ENCODE measurements at regions not wholly inside any gene's neighbourhood (a gene's known extent, or its start where the extent isn't known, plus 50 kb on each side); places are given as distances from the start of the nearest gene placed in this dataset.

DNA sequence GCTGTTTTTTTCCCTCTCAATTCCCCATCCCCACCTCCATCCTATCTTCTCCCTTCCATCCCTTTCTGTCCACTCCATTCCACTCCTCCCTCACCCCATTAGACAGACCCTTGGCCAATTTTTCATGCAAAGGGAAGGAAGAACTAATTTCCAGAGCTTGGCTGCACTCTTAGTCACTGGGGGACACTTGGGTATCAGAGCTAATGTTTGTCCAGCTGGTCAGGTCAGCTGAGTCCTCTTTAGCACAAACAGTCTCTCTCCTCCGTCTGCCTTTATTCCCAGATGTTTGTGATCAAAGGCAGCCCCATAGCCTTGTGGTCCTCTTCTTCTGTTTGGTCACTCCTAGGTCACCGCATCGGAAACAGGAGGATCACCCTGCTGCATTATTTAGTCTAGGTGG, 148.5 kb downstream of the NMUR2 start:
- TF ChIP-seq POLR2A (IDR thresholded peaks at IDR 0.05; ENCODE audit: low read length) = no peak
- no peak for TF ChIP-seq GATA1 (IDR thresholded peaks at IDR 0.05; ENCODE audit: low read depth, low read length)

DNA sequence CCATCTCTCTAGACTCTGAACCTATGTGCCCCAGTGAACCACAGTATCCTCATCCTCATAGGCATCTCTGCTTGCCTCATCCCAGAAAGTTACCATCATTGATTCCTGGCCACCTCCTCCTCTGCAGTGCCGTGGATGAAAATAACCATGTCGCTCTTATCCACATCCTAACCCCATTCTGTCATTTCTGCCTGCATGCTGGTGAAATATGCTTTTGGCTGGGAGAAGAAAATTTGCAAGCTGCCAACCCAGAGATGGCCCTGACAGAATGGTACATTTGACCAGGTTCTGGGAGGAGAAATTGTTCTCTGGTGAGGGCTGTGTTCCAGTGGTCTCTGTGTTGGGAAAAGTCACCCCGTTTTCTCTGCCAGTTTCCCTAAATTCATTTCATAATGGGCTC, 149.7 kb downstream of the NMUR2 start:
- DNase-seq = no peak
- TF ChIP-seq GATA1 (IDR thresholded peaks at IDR 0.05; ENCODE audit: low read depth, low read length) (no peak), POLR2A (IDR thresholded peaks at IDR 0.05; ENCODE audit: low read length) (no peak)

More for the DNA sequence above, 148.5 kb downstream of the NMUR2 start:
- DNase-seq = no peak

DNA sequence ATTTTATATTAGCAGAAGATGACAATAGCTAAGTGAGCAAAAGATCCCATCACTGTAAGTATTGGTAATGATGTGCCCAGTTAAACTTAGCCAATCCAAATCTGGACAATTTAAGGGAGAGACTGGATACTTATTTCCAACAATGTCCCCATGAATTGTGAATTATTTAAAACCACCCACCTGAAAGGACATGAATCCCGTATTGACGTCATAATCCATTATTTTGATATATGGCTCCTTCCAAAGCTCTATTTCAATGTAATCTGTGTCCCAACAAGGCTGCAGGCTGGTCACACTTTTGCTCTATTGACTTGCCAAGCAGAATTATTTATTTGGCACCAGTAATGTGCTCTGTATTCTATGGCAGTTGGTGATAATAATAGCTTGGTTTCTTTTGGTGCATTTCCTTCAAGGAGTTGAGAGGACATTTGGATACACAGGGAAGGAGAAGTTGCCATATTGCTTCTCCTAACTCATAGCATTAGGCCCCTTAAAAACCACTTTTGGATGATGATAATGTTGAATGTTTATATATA, 157.2 kb downstream of the NMUR2 start:
- TF ChIP-seq POLR2A (IDR thresholded peaks at IDR 0.05; ENCODE audit: low read length) = no peak
- TF ChIP-seq GATA1 (IDR thresholded peaks at IDR 0.05; ENCODE audit: low read depth, low read length) = no peak

DNA sequence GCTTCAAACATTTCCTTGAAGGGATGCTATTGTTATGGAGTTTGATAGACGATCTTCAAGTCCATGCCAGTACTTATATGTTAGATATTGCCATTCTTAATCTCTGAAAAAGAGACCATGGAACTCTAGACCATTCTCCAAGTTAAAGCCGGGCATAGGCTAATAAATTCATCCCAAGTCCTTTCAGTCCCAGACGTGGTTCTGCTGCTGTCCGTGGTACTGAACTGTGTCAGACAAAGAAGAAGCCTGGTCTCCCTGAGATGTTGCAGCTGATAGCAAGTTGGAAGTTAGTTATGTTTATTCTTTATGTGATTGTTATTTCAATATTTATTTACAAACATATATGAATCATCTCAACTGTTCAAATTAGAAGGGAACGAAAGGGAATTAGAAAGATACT, 158.7 kb downstream of the NMUR2 start:
- TF ChIP-seq POLR2A (IDR thresholded peaks at IDR 0.05; ENCODE audit: low read length) (no peak), GATA1 (IDR thresholded peaks at IDR 0.05; ENCODE audit: low read depth, low read length) (no peak)
- peak in 1 of 2 experiments; percentile 11 for DNase-seq

More for the DNA sequence above, 157.2 kb downstream of the NMUR2 start:
- no peak for DNase-seq

DNA sequence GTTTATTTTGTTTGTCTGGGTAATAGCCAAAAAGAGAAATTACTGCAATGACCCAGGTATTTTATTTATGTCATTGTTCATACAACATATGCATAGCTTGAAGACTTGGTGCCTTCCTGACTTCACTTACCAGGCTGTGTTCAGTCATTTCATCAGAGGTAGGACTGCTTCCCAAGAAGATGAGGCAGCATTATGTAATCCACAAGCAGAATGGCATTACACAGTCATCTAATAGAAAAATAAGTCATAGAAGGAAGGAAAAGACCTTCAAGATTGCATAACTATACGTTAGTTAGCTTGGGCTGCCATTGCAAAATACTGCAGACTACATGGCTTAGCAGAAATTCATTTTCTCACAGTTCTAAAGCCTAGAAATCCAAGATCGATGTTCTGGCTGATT, 167.5 kb downstream of the NMUR2 start:
- no peak for DNase-seq
- TF ChIP-seq POLR2A (IDR thresholded peaks at IDR 0.05; ENCODE audit: low read length) = no peak
- TF ChIP-seq GATA1 (IDR thresholded peaks at IDR 0.05; ENCODE audit: low read depth, low read length) = no peak

DNA sequence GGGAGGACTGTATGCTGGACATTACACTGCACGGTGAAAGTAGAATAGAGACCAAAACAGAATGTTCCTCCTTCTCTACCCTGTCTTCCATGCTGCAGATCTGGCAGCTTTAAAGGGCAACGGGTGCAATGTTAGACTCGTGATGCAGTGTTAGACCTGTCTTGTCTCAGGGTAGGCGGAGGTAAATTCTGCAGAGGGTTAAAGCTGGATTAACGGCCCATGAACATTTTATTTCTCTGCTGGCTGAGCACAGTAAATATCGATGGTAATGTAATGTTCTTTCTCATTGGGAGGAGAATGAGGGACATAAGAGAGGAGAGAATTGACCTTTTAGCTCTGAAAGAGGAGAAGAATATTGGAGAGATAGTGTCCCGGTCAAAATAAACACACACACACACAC, 178.9 kb downstream of the NMUR2 start:
- no peak for TF ChIP-seq POLR2A (IDR thresholded peaks at IDR 0.05; ENCODE audit: low read length)
- no peak for TF ChIP-seq GATA1 (IDR thresholded peaks at IDR 0.05; ENCODE audit: low read depth, low read length)

DNA sequence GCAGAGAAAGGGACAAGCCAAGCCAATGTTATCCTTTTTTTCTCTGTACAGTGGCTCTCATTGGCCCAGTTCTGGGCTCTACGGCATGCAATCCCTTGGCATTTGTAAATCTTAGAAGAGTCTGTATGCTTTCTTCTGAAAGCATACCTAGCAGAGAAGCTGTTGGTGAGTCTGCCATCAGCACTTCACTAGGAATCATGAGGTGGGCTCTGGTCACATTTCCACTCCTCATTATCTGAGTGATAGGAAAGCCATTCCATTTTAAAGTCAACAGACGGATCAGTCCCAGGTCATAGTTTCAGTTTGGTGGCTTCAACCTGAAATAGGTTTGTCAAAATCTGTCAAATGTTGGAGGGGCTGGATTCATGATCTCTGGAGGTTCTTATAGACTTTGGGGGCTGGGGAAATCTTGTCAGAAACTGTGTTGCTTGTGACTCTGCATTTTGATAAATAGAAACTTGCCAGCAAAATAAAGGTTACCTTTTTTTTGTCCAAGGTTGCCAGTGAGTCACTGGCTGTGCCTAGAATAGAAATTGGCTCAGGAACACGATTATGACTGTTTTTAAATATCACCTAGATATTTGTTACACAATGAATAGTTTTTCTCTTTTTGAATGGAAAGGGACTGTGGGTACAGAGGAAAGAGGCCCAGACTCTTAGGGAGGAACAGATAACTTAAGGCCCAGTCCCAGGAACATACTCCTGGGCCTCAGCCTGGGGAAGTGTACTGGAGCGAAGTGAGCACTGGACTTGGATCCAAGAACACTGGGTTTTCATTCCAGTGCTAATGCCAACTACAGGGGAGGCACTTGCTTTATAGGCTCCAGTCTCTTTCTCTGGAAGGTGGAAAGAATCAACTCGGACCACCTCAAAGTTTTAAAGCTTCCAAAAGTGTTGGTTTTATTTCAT, 183.1 kb downstream of the NMUR2 start:
- DNase-seq = no peak
- TF ChIP-seq POLR2A (IDR thresholded peaks at IDR 0.05; ENCODE audit: low read length) (no peak), GATA1 (IDR thresholded peaks at IDR 0.05; ENCODE audit: low read depth, low read length) (no peak)

More for the DNA sequence above, 178.9 kb downstream of the NMUR2 start:
- DNase-seq = no peak

DNA sequence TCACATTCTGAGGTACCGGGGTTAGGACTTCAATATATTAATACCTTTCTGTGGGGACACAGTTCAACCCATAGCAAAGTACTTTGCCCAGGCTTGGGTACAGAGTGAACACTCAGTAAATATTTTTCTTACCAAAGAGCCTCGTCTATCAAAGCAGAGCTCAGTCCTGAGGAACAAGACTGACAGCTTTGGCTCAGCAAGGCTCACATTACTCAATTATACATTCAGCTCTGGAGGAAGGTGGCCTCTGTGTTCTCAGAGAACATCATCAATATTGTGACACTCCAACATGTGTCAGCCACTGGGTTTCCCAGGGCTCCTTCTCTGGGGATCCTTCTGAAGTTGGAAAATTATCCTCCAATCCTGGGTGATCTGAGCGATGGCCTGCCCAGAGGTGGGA, 186.4 kb downstream of the NMUR2 start:
- no peak for TF ChIP-seq GATA1 (IDR thresholded peaks at IDR 0.05; ENCODE audit: low read depth, low read length)
- TF ChIP-seq POLR2A (IDR thresholded peaks at IDR 0.05; ENCODE audit: low read length) = no peak
- DNase-seq = no peak

DNA sequence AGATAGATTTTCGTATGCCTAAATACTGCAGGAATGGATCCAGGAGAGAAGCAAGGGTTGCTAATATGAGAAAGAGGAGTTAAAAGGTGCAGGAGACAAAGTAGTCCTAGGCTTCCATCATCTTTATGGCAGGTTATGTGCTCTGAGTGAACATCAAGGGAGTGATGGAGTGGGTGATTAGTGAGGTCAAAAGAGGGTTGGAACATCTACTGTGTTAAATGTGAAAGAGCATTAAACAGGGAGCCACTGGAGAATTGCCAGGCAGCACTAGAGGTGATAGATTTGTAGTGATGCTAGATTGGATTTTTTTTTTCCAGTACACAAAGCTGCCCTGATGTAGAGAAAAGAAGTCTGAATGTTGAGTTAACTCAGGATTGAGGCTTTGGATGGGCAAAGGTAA, 199.3 kb downstream of the NMUR2 start:
- TF ChIP-seq GATA1 (IDR thresholded peaks at IDR 0.05; ENCODE audit: low read depth, low read length) = no peak
- TF ChIP-seq POLR2A (IDR thresholded peaks at IDR 0.05; ENCODE audit: low read length) = no peak

DNA sequence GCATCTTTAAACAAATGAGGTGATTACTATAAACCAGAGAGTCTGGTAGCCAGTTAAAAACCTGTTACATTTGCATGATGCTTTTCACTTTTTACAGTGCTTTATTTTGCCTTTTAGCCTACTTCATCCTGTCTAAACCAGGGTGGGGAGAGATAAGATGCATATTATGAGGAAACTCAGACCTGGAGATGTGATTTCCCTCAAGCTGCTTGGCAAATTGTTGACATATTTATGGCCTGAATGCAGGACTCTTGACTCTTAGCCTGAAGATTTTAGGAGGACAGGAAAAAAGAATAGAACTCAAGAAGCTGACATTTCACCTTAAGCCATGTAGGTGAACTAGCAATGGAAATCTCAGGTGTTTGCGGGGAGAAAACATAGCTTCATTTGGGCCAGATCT, 202.8 kb downstream of the NMUR2 start:
- TF ChIP-seq POLR2A (IDR thresholded peaks at IDR 0.05; ENCODE audit: low read length) = no peak
- no peak for TF ChIP-seq GATA1 (IDR thresholded peaks at IDR 0.05; ENCODE audit: low read depth, low read length)
- DNase-seq = no peak

More for the DNA sequence above, 199.3 kb downstream of the NMUR2 start:
- DNase-seq = no peak

DNA sequence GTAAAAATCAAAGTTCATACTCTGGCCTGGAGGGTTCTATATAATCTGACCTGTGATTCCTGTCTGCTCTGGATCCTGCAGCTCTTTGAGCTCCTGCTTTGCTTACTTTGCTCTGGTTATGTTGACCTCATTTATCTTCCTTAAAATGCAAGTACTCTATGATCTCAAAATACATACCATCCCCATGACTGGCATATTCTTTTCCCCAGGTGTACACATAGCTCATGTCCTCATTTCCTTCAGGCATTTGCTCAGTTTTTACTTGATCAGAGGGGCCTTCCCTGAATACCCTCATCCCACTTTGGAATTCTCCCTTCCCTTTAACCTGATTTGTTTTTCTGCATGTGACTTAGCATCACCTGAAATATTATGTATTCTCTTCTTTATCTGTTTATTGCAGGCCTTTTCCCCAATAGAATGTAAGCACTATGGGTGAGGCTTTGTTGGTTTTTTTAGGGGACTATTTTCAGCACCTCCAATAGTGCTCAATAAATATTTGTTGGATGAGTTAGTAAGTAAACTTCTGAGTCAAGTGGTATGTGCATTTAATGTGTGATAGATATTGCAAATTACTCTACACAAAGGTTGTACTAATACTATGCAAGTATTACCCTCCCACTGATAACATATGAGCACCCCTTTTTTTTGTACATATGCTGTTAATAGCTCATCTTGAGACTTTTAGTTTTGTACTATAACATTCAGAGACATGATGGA, 211.5 kb downstream of the NMUR2 start:
- DNase-seq = no peak

DNA sequence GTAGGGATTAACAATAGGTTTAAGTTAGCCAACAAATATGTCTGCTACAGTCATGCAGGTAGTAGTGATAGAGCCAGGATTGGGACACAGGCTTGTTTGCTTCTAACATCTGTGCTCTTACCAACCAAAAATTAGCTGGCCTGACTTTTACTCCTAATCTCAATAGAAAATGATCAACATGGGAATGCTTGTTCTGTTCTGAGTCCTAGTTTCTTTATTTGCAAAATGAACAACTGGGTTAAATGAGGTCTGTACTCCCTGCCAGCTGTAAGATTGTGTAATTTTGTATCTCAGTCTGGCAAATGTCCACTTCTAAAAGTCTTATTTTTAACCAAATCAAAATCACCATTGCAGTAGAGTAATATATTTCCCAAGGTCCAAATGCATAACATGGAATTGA, 216.8 kb downstream of the NMUR2 start:
- no peak for DNase-seq
- TF ChIP-seq GATA1 (IDR thresholded peaks at IDR 0.05; ENCODE audit: low read depth, low read length) = no peak
- no peak for TF ChIP-seq POLR2A (IDR thresholded peaks at IDR 0.05; ENCODE audit: low read length)

More for the DNA sequence above, 211.5 kb downstream of the NMUR2 start:
- TF ChIP-seq POLR2A (IDR thresholded peaks at IDR 0.05; ENCODE audit: low read length) (no peak), GATA1 (IDR thresholded peaks at IDR 0.05; ENCODE audit: low read depth, low read length) (no peak)

DNA sequence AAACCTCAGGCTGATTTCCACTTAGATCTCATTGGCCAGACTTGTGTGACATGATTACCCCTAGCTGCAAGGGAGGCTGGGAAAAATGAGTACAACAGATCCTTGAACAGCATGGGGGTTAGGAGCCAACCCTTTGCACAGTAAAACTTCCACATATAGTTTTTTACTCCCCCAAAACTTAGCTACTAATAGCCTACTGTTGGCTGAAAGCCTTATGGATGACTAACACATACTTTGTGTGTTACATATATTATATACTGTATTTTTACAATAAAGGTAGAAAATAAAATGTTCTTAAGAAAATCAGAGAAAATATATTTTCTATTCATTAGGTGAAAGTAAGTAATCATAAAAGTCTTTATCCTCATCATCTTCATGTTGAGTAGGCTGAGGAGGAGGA, 217.4 kb downstream of the NMUR2 start:
- TF ChIP-seq POLR2A (IDR thresholded peaks at IDR 0.05; ENCODE audit: low read length) = no peak
- no peak for TF ChIP-seq GATA1 (IDR thresholded peaks at IDR 0.05; ENCODE audit: low read depth, low read length)

DNA sequence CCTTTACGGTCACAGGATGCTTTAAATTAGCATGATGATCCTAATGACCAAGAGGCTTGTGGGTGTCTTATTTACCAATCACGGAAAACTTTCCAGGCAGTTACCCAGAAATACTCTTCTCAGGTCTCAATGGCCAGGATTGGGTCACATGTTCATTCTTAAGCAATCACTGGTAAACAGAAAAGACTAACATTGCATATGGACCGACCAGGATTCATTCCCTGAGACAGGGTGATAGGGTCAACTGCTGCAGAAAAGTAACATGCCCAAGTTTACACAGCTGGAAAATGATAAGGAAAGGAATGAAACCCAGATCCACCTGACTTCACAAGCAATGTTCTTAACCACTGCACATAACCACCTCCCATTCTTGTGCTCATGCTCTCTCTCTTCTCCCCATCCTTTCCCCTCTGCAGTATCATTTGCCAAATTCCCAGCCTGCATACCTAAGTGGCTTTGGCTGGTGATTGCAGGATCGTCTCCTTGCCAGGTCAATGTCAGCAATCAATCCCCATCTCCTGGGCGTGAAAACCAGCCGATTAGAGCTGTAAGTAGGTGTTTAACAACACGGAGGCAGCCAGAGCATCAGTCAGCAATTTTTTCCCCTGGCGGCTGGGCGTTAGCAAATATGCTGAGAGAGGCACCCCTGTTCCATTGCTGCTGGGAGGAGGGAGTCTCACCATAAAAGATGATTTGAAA, 219.4 kb downstream of the NMUR2 start:
- no peak for TF ChIP-seq POLR2A (IDR thresholded peaks at IDR 0.05; ENCODE audit: low read length)
- no peak for TF ChIP-seq GATA1 (IDR thresholded peaks at IDR 0.05; ENCODE audit: low read depth, low read length)
- DNase-seq = no peak

More for the DNA sequence above, 217.4 kb downstream of the NMUR2 start:
- no peak for DNase-seq

All from erythroblast (primary cell).